Bronchial epithelial cell (primary cell): ENCODE measurements at regions not wholly inside any gene's neighbourhood (a gene's known extent, or its start where the extent isn't known, plus 50 kb on each side); places are given as distances from the start of the nearest gene placed in this dataset.
"Not testable (repeated sequence)": the region's sequence is repeated elsewhere in the genome, so short reads cannot be mapped to it uniquely, and the experiment has no call there.

Experiments used
- DNase-seq: peaks from one replicate; pipeline ENCODE4 v3.0.0-alpha.2; 2010; ENCODE audit warnings: low read depth
- FAIRE-seq: peaks from 2 replicates; lab custom pipeline; 2011; peaks lifted over from hg19 to GRCh38; lab: Jason Lieb, UNC
- H3K27me3 ChIP-seq: 2 replicates; pipeline ENCODE4 v1.5.1; 2011; ENCODE audit warnings: low read length; ENCODE audit not compliant: control insufficient read depth, insufficient read depth
- H3K36me3 ChIP-seq: 2 replicates; pipeline ENCODE4 v1.5.1; 2011; ENCODE audit warnings: low read length; ENCODE audit not compliant: control insufficient read depth, insufficient read depth
- H3K4me3 ChIP-seq: 2 replicates; pipeline ENCODE4 v1.5.1; 2011; ENCODE audit warnings: mild to moderate bottlenecking, low read depth, low read length, control low read depth
- CTCF ChIP-seq: IDR thresholded peaks from 2 replicates; pipeline ENCODE4 v1.5.1; 2011; ENCODE audit warnings: mild to moderate bottlenecking, moderate library complexity, low read length, control low read depth, inconsistent platforms; ENCODE audit not compliant: insufficient read depth, severe bottlenecking

GRCh38 chr18:30142870-30143269, 899.7 kb downstream of the DSC3 start:
- Histone ChIP-seq H3K27me3 (no peaks in the 10 kb centered on the region), H3K4me3 (no peak overlapping the region), H3K36me3 (no peaks in the 10 kb centered on the region)
- DNase-seq: no peak
- FAIRE-seq: no peak
- TF ChIP-seq CTCF: no peak

DNA sequence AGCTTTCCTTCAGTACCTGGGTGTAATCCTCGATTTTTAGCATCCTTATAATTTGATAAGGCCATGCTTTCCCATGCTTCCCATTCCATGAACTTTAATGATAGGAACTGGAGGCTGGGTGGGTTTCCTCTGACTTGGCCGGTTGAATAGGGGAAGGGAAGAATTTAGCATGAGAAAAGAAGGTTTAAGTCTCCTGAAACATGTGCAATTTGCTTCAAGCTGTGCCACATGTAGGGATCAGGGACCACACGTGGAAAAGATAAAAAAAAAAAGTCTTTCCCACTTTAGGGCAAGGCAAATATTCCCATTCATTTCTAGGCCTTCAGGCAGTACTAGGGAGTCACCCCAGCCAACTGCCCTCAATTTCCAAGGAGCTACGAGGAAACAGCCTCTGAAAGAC, 900.3 kb downstream of the DSC3 start:
- Histone ChIP-seq H3K27me3 (no peaks in the 10 kb centered on the region), H3K4me3 (no peak overlapping the region), H3K36me3 (no peaks in the 10 kb centered on the region)
- DNase-seq (no peak), FAIRE-seq (no peak)
- TF ChIP-seq CTCF: no peak

GRCh38 chr18:30141506-30141905, 901.0 kb downstream of the DSC3 start:
- DNase-seq: peak; percentile 56
- not testable (repeated sequence) for H3K27me3 ChIP-seq, H3K36me3 ChIP-seq, FAIRE-seq, H3K4me3 ChIP-seq

DNA sequence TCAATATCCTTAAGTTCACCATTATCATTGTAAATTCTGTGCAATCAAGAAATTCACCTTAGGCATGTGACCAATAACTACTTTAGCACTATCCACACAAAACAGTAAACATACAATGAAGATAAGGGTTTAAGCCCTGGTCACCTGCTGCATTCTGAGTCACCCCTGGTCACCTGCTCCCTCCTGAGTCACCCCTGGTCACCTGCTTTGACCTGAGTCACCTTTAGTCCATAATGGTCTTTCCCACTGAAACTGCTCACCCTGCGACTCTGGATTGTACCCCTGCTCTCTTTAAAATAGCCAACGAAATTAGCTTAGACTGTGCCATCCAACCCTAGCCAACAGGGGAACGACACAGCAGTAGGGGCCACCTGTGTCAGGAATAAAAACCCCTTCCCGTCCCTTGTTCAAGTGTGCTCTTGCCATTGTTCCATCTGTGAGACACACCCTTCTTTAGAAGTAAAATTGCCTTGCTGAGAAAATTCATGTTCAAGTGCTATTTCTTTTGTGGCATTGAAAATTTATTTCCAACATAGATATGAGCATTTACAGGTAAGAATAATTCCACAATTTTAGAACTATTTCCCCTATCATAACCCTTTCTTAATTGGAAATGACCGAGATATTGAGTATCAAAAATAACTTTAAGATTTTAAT, 902.8 kb downstream of the DSC3 start:
- no peak for DNase-seq
- Histone ChIP-seq H3K36me3 (no peaks in the 10 kb centered on the region), H3K27me3 (no peaks in the 10 kb centered on the region), H3K4me3 (no peak overlapping the region)
- FAIRE-seq: no peak
- TF ChIP-seq CTCF: no peak

DNA sequence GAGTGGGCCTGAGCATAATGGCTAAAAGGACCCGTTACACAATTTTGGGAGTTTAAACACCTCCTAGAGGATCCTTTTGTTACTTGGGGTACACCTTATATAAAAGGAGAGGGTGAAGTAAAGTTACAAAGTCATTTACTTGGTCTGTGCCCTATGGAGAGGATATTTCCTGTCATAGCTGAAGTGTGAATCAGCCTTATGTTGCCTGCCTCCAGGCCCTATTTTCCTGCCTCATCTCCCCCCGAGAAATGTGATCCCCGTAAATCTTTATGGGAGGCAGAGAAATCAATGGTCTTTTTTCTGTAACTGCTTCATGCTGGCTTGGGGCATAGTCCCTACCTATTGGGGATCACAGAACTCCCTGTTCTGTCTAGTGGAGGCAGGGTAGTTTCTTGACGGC, 906.6 kb downstream of the DSC3 start:
- Histone ChIP-seq H3K4me3 (no peak overlapping the region), H3K36me3 (no peaks in the 10 kb centered on the region), H3K27me3 (no peaks in the 10 kb centered on the region)
- DNase-seq (no peak), FAIRE-seq (no peak)
- no peak for TF ChIP-seq CTCF

DNA sequence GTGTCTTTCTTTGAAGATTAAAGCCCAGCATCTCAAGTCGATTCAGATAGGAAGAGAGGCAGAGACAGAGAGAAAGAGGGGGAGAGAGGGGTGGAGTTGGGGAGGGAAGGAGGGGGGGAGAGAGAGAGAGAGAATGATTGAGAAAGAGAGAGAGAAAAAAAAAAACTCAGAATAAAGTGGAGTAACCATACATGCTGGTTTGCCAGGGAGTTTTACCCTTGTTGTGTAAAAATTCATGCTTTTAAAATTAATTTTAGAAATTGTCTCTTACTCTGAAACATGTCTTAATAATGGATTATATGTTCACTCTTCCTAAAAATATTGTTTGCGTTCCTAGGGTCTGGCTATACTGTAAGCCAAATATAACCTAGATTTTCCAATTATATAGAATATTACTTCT, 908.5 kb downstream of the DSC3 start:
- Histone ChIP-seq H3K36me3 (no peaks in the 10 kb centered on the region), H3K27me3 (no peaks in the 10 kb centered on the region), H3K4me3 (no peak overlapping the region)
- no peak for DNase-seq
- FAIRE-seq: no peak
- TF ChIP-seq CTCF: no peak
